HG03571 (cell line): ENCODE measurements at regions not wholly inside any gene's neighbourhood (a gene's known extent, or its start where the extent isn't known, plus 50 kb on each side); places are given as distances from the start of the nearest gene placed in this dataset.

Source experiments
- ATAC-seq: cut with Tn5 transposase; IDR thresholded peaks from one replicate; pipeline ENCODE4 v1.9.1; 2021; ENCODE audit not compliant: unreplicated experiment

DNA sequence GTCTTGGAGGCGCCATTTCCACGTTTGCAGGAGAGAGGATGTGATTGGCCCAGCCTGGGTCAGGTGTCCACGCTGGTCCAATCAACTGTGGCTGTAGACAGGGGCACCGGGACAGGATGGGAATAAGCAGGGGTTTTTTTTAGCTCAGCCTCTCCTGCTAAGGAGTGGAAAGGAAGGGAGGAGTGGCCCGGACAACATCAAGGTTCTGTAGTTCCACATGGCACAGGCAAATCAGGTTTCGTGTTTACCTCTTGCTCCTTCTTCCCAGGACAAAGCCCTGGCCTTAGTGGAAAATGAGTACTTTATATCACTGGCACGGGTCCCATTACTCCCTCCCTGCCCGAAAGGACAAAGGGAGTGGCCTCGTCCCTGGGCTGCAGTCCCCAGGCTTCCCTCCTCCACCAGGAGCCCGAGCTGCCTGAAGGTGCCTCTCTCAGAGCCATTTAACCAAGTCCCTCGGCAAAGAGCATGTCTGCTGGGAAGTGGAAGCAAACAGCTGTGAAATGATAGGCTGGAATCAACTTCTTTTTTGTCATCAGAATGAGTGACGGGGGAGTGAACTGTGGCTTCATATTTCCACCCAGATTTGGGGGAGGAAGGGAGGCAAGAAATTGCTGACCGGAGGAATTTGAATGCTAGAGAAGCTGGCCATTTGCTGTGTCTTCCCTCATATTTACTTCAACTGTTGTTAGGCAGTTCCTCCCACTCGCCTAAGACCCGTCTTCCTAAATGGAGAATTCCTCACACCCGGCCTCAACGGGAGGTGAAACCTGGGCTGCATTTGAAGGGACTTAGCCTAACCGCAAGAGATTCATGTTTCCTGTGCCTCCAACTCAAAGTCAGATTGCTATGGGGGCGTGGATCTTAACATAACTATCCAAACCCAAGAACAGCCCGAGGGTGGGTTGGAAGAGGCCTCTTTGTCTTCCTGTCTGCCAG, 84.9 kb upstream of the SLC44A3 start:
- ATAC-seq, result no peak

DNA sequence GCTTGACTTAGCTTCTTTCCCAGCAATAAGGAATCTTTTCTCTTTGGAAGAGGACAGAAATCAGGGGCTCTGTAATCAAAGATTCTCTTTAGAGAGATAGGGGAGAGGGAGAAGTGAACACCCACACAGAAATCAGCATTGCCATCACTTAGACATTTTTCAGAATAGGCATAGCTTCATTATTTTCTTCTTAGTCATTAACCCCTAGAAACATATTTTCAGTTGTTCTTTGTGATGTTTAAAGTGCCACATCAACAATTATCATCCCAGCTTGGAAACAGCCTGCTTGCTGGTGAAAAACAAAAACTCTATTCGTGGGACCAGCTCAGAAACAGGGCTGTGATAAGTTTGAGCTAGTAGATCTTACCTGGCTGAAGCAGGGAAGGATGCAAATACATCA, 88.3 kb upstream of the SLC44A3 start:
- ATAC-seq, result no peak

GRCh38 chr1:94730450-94730849, 89.7 kb upstream of the SLC44A3 start:
- ATAC-seq, result no peak

DNA sequence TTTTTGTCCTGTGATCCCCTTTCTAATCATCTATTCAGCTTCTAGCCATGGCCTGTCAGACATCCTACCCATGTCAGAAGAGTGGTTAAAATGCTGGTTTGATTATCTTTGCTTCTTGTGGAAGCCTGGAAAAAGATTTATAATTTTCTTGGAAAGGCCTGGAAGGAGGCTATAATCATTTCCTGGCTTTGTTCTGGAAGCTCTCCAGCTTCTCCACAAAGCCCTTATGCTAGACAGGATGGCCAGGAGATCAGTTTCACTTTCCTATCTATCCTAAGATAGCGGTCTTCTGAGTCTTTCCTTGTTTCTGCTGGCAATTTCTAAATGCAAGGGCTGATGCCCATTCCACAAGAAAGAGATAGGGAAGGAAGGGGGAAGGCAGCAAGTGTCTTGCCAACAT, 90.9 kb upstream of the SLC44A3 start:
- ATAC-seq, result no peak

- ATAC-seq, result no peak
Observed at GRCh38 chr1:94727846-94728715, 92.1 kb upstream of the SLC44A3 start.

- ATAC-seq, result no peak
Observed at GRCh38 chr1:94726981-94727685, 93.0 kb upstream of the SLC44A3 start.

- no peak for ATAC-seq
Observed at GRCh38 chr1:94725566-94725965, 94.6 kb upstream of the SLC44A3 start.

GRCh38 chr1:94723894-94724293, 96.3 kb upstream of the SLC44A3 start:
- no peak for ATAC-seq

DNA sequence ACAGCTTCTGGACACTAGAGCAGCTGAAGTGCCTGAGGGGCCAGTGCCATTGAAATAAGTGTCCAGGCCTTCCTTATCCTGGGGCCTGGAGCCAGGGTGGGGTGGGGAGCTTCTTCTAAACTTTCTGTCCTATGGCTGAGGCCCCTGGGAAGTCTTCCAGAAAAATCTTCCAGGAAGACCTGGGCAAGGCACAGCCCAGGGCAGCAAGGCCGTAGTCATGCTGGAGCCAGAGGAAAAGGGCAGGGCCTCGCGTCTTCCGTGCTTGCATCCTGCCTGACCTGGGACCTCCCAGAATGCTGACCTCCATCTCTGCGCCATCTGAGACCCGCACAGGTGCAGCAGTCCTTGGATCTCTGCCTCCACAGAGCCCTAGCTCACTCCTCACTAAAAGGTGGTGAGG, 96.7 kb upstream of the SLC44A3 start:
- no peak for ATAC-seq

DNA sequence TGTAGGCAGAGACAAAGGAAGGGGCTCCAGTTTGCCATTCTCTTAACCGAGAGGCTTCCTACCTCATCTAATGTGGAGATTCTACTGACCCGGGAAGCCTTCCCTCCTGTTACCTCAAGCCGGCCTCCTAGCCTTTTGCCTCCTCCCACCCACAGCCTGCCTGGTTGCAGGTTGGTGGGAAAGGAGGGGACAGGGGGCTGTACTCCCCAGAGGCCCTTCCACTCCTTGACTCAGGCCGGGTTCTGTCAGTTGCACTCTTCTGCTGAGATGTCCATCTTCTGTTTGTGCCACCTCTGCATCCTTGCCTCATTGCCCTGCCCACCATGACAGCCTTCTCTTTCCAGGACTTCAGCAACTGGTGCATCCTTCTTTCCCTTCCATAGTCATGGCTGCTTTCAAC, 98.0 kb upstream of the SLC44A3 start:
- no peak for ATAC-seq

DNA sequence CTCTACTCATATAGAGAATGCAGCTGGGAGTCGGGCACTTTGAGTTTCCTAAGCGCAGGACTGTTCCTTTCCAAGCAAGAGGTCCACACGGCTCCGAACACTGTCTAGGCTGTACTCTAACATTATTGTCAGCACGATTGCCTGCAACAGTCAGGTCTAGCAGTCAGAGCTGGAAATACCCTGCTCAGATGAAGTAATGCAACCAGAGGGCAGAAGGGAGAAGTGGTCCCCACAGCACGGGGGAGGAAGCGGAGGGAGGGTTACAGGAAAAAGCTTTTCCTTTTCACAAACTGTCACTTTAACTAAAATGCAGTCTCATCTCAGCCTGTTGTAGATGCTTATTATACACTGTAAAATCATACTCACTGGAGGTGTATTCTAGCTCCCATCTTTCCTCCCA, 98.9 kb upstream of the SLC44A3 start:
- ATAC-seq, result peak; percentile 47

- peak; percentile 99 for ATAC-seq
Observed at GRCh38 chr1:94719926-94720793, 100.0 kb upstream of the SLC44A3 start.

DNA sequence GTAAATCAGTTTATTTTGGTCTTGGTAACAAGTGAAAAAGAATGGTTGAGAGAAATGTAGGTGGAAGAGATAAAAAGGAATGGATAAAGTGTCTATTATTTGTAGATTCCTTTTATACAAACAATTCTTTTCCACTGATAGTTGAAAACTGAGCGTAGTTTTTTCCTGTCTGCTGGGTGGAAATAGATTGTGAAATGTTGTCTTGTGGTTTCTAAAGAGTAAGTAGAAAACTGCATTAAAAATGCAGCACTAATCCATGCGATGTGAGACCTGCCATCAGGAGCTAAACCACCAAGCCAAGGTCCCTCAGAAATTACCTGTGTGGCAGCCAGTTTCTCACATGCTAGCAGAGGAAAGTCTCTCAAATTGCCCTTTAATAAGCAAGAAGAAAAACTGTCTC, 103.2 kb upstream of the SLC44A3 start:
- no peak for ATAC-seq

DNA sequence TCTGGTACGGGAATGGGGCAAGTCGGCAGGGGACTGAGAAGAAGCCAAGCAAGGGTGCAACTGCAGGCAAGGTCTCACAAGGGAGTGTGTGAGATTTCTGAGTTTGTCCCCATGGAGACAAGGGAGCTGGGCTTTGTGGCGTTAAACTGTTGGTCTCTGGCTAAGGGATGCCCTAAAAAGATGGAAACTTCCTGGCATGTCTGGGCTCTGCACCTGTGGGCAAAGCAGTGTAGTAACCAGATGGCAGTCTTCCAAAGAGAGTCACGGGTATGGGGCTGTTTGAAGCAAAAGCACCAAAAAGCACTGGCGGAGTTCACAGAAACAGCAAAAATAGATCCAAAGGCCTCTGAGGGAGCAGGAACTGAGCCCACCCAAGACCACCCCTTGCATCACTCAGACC, 104.8 kb upstream of the SLC44A3 start:
- no peak for ATAC-seq

DNA sequence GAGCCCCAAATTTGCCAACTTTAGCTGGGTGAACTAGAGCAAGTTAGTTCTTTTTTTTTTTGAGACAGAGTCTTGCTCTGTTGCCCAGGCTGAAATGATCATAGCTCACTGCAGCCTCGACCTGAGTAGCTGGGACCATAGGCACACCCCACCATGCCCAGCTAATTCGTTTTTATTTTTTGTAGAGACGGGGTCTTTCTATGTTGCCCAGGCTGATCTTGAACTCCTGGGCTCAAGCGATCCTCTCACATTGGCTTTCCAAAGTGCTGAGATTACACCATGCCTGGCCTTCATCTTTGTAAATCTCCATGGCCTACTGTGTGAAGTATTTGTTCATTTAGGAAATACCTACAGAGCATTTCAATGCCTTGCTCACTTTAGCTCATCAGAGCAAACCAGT, 105.6 kb upstream of the SLC44A3 start:
- ATAC-seq, result no peak

- no peak for ATAC-seq
Observed at GRCh38 chr1:94714152-94714551, 106.0 kb upstream of the SLC44A3 start.

DNA sequence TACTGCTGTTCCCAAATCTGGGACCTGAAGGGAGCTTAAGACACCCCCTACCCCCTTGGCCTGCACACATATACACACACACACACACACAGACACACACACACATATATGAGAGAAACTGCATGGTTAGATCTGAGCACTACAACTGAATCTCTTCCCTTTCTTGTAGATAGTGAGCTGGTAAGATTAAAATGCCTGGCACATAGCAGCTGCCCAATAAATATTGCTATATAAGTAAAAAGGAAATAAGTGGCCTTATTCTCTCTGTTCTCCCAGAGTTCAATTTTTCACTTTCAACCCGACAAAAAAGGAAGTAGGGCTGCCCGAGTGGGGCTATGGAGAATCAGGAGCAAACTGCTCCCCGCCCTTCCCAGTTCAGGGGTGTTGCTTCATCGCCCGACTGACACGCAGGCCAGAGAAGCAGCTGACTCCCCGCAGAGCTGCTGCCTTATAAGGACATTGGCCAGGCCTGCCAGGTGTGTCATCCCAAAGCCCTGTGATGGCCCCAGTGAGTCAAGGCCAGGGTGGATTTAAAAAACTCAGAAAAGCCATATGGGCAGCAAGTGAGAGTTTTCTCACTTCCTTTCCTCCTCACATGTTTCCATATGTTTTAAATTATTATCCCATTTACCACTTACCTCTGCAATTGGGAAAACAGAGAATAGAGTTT, 106.5 kb upstream of the SLC44A3 start:
- ATAC-seq, result no peak

DNA sequence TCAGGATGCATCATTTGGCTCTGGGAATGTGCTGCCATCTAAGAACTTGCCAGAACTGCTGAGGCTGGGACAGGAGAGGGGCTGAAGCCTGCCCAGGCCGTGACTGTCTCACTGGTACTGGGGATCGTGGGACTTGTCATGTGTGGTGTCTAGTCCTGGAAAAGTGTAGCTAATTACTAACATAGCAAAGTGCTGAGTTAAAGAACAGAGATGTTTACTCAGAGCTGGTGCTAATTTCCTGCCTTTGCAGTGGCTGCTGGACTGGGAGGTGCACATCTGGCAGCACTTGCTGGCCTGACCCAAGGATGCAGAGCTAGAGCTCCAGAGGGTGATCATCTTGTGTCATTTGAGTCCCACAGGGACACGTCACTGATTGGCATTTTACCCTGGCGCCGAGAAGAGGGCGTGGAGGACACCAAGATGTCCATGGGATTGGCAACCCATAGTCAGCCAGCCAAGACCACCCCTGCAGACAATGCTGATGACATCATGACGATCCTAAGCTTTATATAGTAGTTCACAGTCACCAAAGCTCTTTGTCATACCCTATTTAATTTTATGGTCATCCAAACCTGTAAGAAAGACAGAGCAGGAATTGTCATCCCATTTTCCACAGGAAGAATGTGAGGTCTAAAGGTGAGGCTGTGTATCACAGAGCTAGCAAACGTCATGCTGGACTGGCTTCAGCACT, 110.1 kb upstream of the SLC44A3 start:
- no peak for ATAC-seq

GRCh38 chr1:94708811-94709210, 111.3 kb upstream of the SLC44A3 start:
- ATAC-seq, result no peak
